HL-60 (cell line): ENCODE measurements at regions not wholly inside any gene's neighbourhood (a gene's known extent, or its start where the extent isn't known, plus 50 kb on each side); places are given as distances from the start of the nearest gene placed in this dataset.

ENCODE experiments used
- DNase-seq, 2 experiments: peaks; one replicate each; pipeline ENCODE4 v3.0.0-alpha.2; 2010 to 2020; ENCODE audit warnings: low read depth in 1 of 2, low spot score in 1 of 2
- H3K27ac ChIP-seq: fragments of 250-450 bp; sonication (Bioruptor Pico); replicated peaks from 2 replicates; pipeline ENCODE4 v1.5.1; 2020; ENCODE audit warnings: mild to moderate bottlenecking, moderate library complexity
- H3K27me3 ChIP-seq: fragments of 250-450 bp; sonication (Bioruptor Pico); 2 replicates; pipeline ENCODE4 v1.5.1; 2021; ENCODE audit warnings: mild to moderate bottlenecking, moderate library complexity; ENCODE audit not compliant: insufficient read depth, poor library complexity, severe bottlenecking
- H3K4me3 ChIP-seq: replicated peaks from 2 replicates; pipeline ENCODE4 v1.5.1; 2011; ENCODE audit warnings: mild to moderate bottlenecking, control low read depth, low read length; ENCODE audit not compliant: insufficient read depth
- CTCF ChIP-seq: IDR thresholded peaks from one replicate; pipeline ENCODE4 v1.5.1; 2011; ENCODE audit warnings: low read length, control low read depth, inconsistent platforms; ENCODE audit not compliant: insufficient read depth
- GABPA ChIP-seq: IDR thresholded peaks from 2 replicates; pipeline ENCODE4 v1.6.1; 2012; ENCODE audit warnings: low read depth
- POLR2AphosphoS5 ChIP-seq: IDR thresholded peaks from 2 replicates; pipeline ENCODE4 v1.6.1; 2012; ENCODE audit warnings: low read depth
- REST ChIP-seq: IDR thresholded peaks from 2 replicates; pipeline ENCODE4 v1.6.1; 2012; ENCODE audit warnings: low read depth; ENCODE audit not compliant: insufficient replicate concordance
- SPI1 ChIP-seq: IDR thresholded peaks from 2 replicates; pipeline ENCODE4 v1.6.1; 2012; ENCODE audit warnings: low read depth, mild to moderate bottlenecking, borderline replicate concordance

GRCh38 chr3:117102426-117102825 is 392.8 kb downstream of the TUSC7 start:
- H3K27ac ChIP-seq, result no peak overlapping the region
- TF ChIP-seq CTCF, result no peak
- TF ChIP-seq SPI1, result no peak
- TF ChIP-seq REST, result no peak
- TF ChIP-seq GABPA, result no peak
- no peak for TF ChIP-seq POLR2AphosphoS5
- H3K4me3 ChIP-seq, result no peak overlapping the region
- H3K27me3 ChIP-seq, result no peaks in the 10 kb centered on the region
- no peak for DNase-seq

- H3K4me3 ChIP-seq, result no peak overlapping the region
- no peak overlapping the region for H3K27ac ChIP-seq
- no peak for DNase-seq
- TF ChIP-seq SPI1 (no peak), POLR2AphosphoS5 (no peak), GABPA (no peak), REST (no peak), CTCF (no peak)
- no peaks in the 10 kb centered on the region for H3K27me3 ChIP-seq
Observed at GRCh38 chr3:117103675-117104074, 394.1 kb downstream of the TUSC7 start.

GRCh38 chr3:117104381-117104780 is 394.8 kb downstream of the TUSC7 start:
- H3K27ac ChIP-seq, result no peak overlapping the region
- TF ChIP-seq POLR2AphosphoS5, result no peak
- TF ChIP-seq CTCF, result no peak
- TF ChIP-seq GABPA, result no peak
- TF ChIP-seq REST, result no peak
- TF ChIP-seq SPI1, result no peak
- H3K27me3 ChIP-seq, result no peaks in the 10 kb centered on the region
- no peak overlapping the region for H3K4me3 ChIP-seq
- DNase-seq, result no peak
